ENCODE measurements at regions not wholly inside any gene's neighbourhood (a gene's known extent, or its start where the extent isn't known, plus 50 kb on each side); places are given as distances from the start of the nearest gene placed in this dataset.

DNA sequence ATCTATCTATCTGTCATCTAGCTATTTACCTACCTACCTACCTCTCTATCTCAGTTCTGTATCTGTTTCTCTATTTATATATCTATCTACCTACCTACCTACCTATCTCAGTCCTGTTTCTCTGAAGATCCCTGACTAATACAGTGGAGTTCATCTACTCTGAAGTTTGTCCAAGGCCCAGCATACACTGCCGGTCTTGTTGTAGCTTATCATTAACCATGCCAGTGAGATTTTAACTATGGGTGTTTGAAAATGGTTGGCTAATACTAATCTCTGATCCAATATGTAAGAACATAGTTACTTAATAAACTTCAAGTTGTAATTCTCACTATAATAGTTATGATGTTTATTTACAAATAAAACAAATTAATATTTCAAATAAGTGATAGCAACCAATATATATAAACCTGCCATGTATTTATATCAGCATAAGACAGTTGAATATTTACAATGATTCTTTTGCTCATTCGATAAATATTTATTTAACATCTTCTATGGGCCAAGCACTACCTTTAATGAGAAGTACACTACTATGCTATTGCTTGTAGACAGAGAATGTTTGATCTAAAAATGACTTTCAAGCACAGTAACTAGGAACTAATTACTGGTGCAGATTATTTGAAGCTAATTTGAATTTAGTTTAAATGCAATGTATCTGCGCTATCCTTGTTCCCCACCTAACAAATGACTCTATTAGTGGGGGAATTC, 242.1 kb downstream of the KLF5 start:
- no peaks in the 10 kb centered on the region for H4K20me1 ChIP-seq (ENCODE audit: insufficient read depth, low read length)
- H3K79me2 ChIP-seq (ENCODE audit: insufficient read depth, low read depth, low read length), result no peaks in the 10 kb centered on the region
- TF ChIP-seq EZH2phosphoT487 (IDR thresholded peaks at IDR 0.05; ENCODE audit: borderline replicate concordance, low read depth, low read length) (no peak), CTCF (conservative IDR thresholded peaks at IDR 0.05; ENCODE audit: low read length) (no peak)
- no TSS peak for BruUV-seq (replicated peaks)
- H3K4me3 ChIP-seq (ENCODE audit: low read depth, low read length, poor library complexity, severe bottlenecking), result no peak overlapping the region
- intact Hi-C loops (cut with micrococcal nuclease; ENCODE audit: unreplicated experiment), result no loop called here
- ChIA-PET POLR2A (interaction anchor here (0.6 kb wide), 1 partner anchor 506 kb away, joined by 4 read pairs; no protein-coding TSS in a partner anchor), CTCF (ENCODE audit: unreplicated experiment) (no interaction called here)
- no peak for DNase-seq (ENCODE audit: low spot score)
- no peaks in the 10 kb centered on the region for H3K4me1 ChIP-seq (ENCODE audit: insufficient read depth, low read length, poor library complexity, severe bottlenecking)
- H3K27ac ChIP-seq (ENCODE audit: low read depth, low read length, poor library complexity, severe bottlenecking), result no peak overlapping the region
- no peak overlapping the region for H2AFZ ChIP-seq (ENCODE audit: low read length)
- no peaks in the 10 kb centered on the region for H3K9me2 ChIP-seq (ENCODE audit: insufficient read depth, low read length)
- H3K36me3 ChIP-seq (ENCODE audit: insufficient read depth, low read length), result no peaks in the 10 kb centered on the region
- no peaks in the 10 kb centered on the region for H3K9me3 ChIP-seq (ENCODE audit: low read length)
- no peak overlapping the region for H3K4me2 ChIP-seq (ENCODE audit: low read length)

DNA sequence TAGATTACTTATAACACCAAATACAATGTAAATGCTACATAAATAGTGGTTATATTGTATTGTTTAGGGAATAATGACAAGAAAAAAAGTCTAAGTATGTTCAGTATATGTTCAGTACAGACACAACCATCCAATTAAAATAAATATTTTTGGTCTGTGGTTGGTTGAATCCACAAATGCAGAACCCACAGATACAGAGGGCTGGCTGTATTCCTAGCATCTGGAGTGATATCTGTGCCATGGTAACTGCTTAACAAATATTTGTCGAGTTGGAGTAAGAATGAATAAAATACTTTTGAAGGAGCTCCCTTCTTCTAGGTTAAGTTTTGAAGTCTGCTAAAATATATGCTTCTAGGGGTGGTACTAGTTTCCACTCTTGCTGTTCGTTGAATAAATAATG, 241.0 kb downstream of the KLF5 start:
- Histone ChIP-seq H3K4me3 (ENCODE audit: low read depth, low read length, poor library complexity, severe bottlenecking) (no peak overlapping the region), H3K27ac (ENCODE audit: low read depth, low read length, poor library complexity, severe bottlenecking) (no peak overlapping the region), H3K4me2 (ENCODE audit: low read length) (no peak overlapping the region), H2AFZ (ENCODE audit: low read length) (no peak overlapping the region), H3K4me1 (ENCODE audit: insufficient read depth, low read length, poor library complexity, severe bottlenecking) (no peaks in the 10 kb centered on the region), H3K9me3 (ENCODE audit: low read length) (no peaks in the 10 kb centered on the region), H3K79me2 (ENCODE audit: insufficient read depth, low read depth, low read length) (no peaks in the 10 kb centered on the region), H3K36me3 (ENCODE audit: insufficient read depth, low read length) (no peaks in the 10 kb centered on the region), H4K20me1 (ENCODE audit: insufficient read depth, low read length) (no peaks in the 10 kb centered on the region), H3K9me2 (ENCODE audit: insufficient read depth, low read length) (no peaks in the 10 kb centered on the region)
- intact Hi-C loops (cut with micrococcal nuclease; ENCODE audit: unreplicated experiment), result no loop called here
- POLR2A ChIA-PET, result interaction anchor here (0.7 kb wide), 1 partner anchor 29 kb away, joined by 6 read pairs; no protein-coding TSS in a partner anchor
- BruUV-seq (replicated peaks), result no TSS peak
- CTCF ChIA-PET (ENCODE audit: unreplicated experiment), result no interaction called here
- TF ChIP-seq CTCF (conservative IDR thresholded peaks at IDR 0.05; ENCODE audit: low read length) (no peak), EZH2phosphoT487 (IDR thresholded peaks at IDR 0.05; ENCODE audit: borderline replicate concordance, low read depth, low read length) (no peak)
- DNase-seq (ENCODE audit: low spot score), result no peak

DNA sequence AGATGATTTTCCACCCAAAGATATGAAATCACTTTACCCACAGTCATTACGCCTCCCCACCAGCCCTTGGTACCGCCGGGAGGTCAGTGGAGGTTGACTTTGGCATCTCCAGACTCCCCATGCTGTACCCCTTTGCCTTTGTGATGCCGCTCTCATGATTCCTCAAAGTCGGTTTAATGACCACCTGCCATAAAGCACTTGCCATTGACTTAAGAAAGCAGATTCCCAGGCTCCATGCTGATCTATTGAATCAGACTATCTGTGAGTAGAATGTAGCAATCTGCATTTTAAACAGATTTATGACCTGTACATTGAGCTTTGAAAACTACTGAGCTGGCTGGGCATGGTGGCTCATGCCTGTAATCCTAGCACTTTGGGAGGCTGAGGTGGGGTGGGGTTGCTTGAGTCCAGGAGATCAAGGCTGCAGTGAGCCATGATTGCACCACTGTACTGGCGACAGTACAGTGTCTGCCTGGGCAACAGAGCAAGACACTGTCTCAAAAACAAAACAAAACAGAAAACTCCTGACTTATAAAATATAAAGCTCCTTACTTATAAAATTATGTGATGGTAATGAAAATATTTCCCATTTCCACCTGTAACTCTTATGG, 235.2 kb downstream of the KLF5 start:
- Histone ChIP-seq H3K4me2 (ENCODE audit: low read length) (no peak overlapping the region), H3K9me3 (ENCODE audit: low read length) (no peaks in the 10 kb centered on the region), H3K36me3 (ENCODE audit: insufficient read depth, low read length) (no peaks in the 10 kb centered on the region), H3K27ac (ENCODE audit: low read depth, low read length, poor library complexity, severe bottlenecking) (no peak overlapping the region), H2AFZ (ENCODE audit: low read length) (no peak overlapping the region), H3K4me3 (ENCODE audit: low read depth, low read length, poor library complexity, severe bottlenecking) (no peak overlapping the region), H4K20me1 (ENCODE audit: insufficient read depth, low read length) (no peaks in the 10 kb centered on the region), H3K4me1 (ENCODE audit: insufficient read depth, low read length, poor library complexity, severe bottlenecking) (no peaks in the 10 kb centered on the region), H3K79me2 (ENCODE audit: insufficient read depth, low read depth, low read length) (no peaks in the 10 kb centered on the region), H3K9me2 (ENCODE audit: insufficient read depth, low read length) (no peaks in the 10 kb centered on the region)
- no TSS peak for BruUV-seq (replicated peaks)
- intact Hi-C loops (cut with micrococcal nuclease; ENCODE audit: unreplicated experiment), result no loop called here
- ChIA-PET CTCF (ENCODE audit: unreplicated experiment) (no interaction called here), POLR2A (no interaction called here)
- no peak for DNase-seq (ENCODE audit: low spot score)
- no peak for TF ChIP-seq CTCF (conservative IDR thresholded peaks at IDR 0.05; ENCODE audit: low read length)
- no peak for TF ChIP-seq EZH2phosphoT487 (IDR thresholded peaks at IDR 0.05; ENCODE audit: borderline replicate concordance, low read depth, low read length)
